Glomerular visceral epithelial cell (primary cell): ENCODE measurements at regions not wholly inside any gene's neighbourhood (a gene's known extent, or its start where the extent isn't known, plus 50 kb on each side); places are given as distances from the start of the nearest gene placed in this dataset.

Experiments used
- DNase-seq: peaks from one replicate; pipeline ENCODE4 v3.0.0-alpha.2; 2016; ENCODE audit errors: extremely low spot score

- peak; percentile 11 for DNase-seq
Observed at GRCh38 chr10:44198780-44199097, 186.2 kb downstream of the CXCL12 start.

GRCh38 chr10:44198096-44198779 lies 186.7 kb downstream of the CXCL12 start:
- DNase-seq, result no peak

- no peak for DNase-seq
Observed at GRCh38 chr10:44197646-44198045, 187.3 kb downstream of the CXCL12 start.

GRCh38 chr10:44196336-44196735 lies 188.6 kb downstream of the CXCL12 start:
- no peak for DNase-seq

- no peak for DNase-seq
Observed at GRCh38 chr10:44196008-44196320, 188.9 kb downstream of the CXCL12 start.

GRCh38 chr10:44195112-44196007 lies 189.5 kb downstream of the CXCL12 start:
- DNase-seq, result peak; percentile 85

- no peak for DNase-seq
Observed at GRCh38 chr10:44194435-44194834, 190.5 kb downstream of the CXCL12 start.

GRCh38 chr10:44193567-44194220 lies 191.2 kb downstream of the CXCL12 start:
- DNase-seq, result no peak

GRCh38 chr10:44193166-44193565 lies 191.7 kb downstream of the CXCL12 start:
- DNase-seq, result no peak

- DNase-seq, result no peak
Observed at GRCh38 chr10:44192435-44192834, 192.5 kb downstream of the CXCL12 start.

GRCh38 chr10:44190541-44190940 lies 194.4 kb downstream of the CXCL12 start:
- DNase-seq, result no peak

GRCh38 chr10:44186821-44187220 lies 198.1 kb downstream of the CXCL12 start:
- DNase-seq, result no peak

- DNase-seq, result no peak
Observed at GRCh38 chr10:44186150-44186549, 198.7 kb downstream of the CXCL12 start.

- no peak for DNase-seq
Observed at GRCh38 chr10:44185315-44185666, 199.6 kb downstream of the CXCL12 start.

GRCh38 chr10:44184633-44185314 lies 200.1 kb downstream of the CXCL12 start:
- DNase-seq, result no peak

- no peak for DNase-seq
Observed at GRCh38 chr10:44183667-44184632, 200.9 kb downstream of the CXCL12 start.

GRCh38 chr10:44182909-44183308 lies 202.0 kb downstream of the CXCL12 start:
- no peak for DNase-seq

- DNase-seq, result peak; percentile 71
Observed at GRCh38 chr10:44180321-44181168, 204.4 kb downstream of the CXCL12 start.

GRCh38 chr10:44178856-44179255 lies 206.0 kb downstream of the CXCL12 start:
- DNase-seq, result no peak

GRCh38 chr10:44178281-44178680 lies 206.6 kb downstream of the CXCL12 start:
- DNase-seq, result no peak
